ENCODE measurements at regions not wholly inside any gene's neighbourhood (a gene's known extent, or its start where the extent isn't known, plus 50 kb on each side); places are given as distances from the start of the nearest gene placed in this dataset.

DNA sequence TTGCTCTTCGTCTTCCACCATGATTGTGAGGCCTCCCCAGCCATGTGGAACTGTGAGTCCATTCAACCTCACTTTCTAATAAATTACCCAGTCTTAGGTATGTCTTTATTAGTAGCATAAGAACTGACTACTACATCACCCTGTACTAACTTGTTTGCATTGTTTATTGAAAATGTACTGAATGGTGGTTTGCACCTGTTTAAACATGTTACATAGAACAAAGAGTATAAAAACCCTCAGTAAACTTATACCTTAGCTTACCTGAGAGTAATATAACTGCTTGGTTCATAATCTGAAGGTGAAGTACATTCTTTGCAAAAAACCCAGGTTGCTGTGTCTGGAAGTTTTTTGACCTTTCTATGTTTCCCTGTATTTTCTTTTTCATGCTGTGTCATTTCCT is 777.8 kb downstream of the TBC1D32 start (continued):
- TF ChIP-seq, protein P1, sequence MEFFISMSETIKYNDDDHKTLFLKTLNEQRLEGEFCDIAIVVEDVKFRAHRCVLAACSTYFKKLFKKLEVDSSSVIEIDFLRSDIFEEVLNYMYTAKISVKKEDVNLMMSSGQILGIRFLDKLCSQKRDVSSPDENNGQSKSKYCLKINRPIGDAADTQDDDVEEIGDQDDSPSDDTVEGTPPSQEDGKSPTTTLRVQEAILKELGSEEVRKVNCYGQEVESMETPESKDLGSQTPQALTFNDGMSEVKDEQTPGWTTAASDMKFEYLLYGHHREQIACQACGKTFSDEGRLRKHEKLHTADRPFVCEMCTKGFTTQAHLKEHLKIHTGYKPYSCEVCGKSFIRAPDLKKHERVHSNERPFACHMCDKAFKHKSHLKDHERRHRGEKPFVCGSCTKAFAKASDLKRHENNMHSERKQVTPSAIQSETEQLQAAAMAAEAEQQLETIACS (CRISPR knock-in tag; IDR thresholded peaks at IDR 0.05), result no peak
- TF ChIP-seq, protein P2, sequence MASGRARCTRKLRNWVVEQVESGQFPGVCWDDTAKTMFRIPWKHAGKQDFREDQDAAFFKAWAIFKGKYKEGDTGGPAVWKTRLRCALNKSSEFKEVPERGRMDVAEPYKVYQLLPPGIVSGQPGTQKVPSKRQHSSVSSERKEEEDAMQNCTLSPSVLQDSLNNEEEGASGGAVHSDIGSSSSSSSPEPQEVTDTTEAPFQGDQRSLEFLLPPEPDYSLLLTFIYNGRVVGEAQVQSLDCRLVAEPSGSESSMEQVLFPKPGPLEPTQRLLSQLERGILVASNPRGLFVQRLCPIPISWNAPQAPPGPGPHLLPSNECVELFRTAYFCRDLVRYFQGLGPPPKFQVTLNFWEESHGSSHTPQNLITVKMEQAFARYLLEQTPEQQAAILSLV (CRISPR knock-in tag; IDR thresholded peaks at IDR 0.05; ENCODE audit: borderline replicate concordance), result no peak
- no peak for TF ChIP-seq ZNF674 (CRISPR knock-in tag; IDR thresholded peaks at IDR 0.05; ENCODE audit: low read depth)

DNA sequence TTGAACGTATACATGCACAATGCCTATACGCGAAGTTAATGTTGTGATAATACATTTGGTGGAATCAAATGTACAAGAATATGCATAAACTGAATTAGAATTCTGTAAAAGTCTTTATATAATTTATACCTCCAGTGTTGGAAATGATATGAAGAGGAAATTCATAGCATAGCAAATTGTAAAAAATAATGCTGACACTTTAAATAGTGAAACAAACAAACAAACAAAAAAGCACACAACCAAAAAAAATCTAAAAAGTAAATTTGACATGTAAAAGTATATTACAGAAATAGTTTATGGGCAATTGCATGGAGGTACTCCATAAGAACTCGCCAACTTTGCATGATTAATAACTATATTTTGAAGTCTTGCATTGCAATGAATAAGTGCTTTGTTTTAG is 780.9 kb downstream of the TBC1D32 start:
- Histone ChIP-seq H3K9me3 (ENCODE audit: low read length) (no peaks in the 10 kb centered on the region), H3K36me3 (replicated peaks in 1 of 2; ENCODE audit: control insufficient read depth in 1 of 2, insufficient read depth in 2 of 2, low read length in 2 of 2) (no peaks in the 10 kb centered on the region), H4K20me1 (ENCODE audit: insufficient read depth, low read length) (no peaks in the 10 kb centered on the region), H3K27ac (ENCODE audit: extremely low read length, insufficient read depth, low read length) (no peak overlapping the region), H3K79me2 (ENCODE audit: insufficient read depth, low read length) (no peaks in the 10 kb centered on the region), H3K4me2 (ENCODE audit: low read depth, low read length) (no peak overlapping the region), H3K9ac (ENCODE audit: insufficient read depth, low read depth, low read length) (no peak overlapping the region), H3K4me3 (replicated peaks in 1 of 3; ENCODE audit: insufficient read depth in 1 of 3, low read depth in 2 of 3, low read length in 3 of 3) (no peak overlapping the region), H3K4me1 (ENCODE audit: insufficient read depth, low read length) (no peaks in the 10 kb centered on the region), H3K27me3 (ENCODE audit: control insufficient read depth in 1 of 2, insufficient read depth in 2 of 2, low read length in 2 of 2) (no peaks in the 10 kb centered on the region), H2AFZ (ENCODE audit: low read length) (no peak overlapping the region)
- DNase-seq (ENCODE audit: low spot score) (no peak), ATAC-seq (no peak), FAIRE-seq (no peak)
- POLR2A ChIA-PET, result no interaction called here
- no TSS peak for BruUV-seq (replicated peaks)
- TF ChIP-seq MAFF (IDR thresholded peaks at IDR 0.05; ENCODE audit: low read depth, low read length) (peak; percentile 69), MAFK (conservative IDR thresholded peaks at IDR 0.05 in 1 of 2, IDR thresholded peaks at IDR 0.05 in 1 of 2; ENCODE audit: low read length in 2 of 2) (peak; percentile 42 to 74; a peak in 3 of 4 replicates), ZNF350 (CRISPR knock-in tag; IDR thresholded peaks at IDR 0.05; ENCODE audit: borderline replicate concordance, low read depth) (no peak), ZBTB21 (CRISPR knock-in tag; IDR thresholded peaks at IDR 0.05) (no peak), KDM1A (CRISPR knock-in tag; IDR thresholded peaks at IDR 0.05) (no peak), ZNF546 (CRISPR knock-in tag; conservative IDR thresholded peaks at IDR 0.05) (no peak), CENPT (CRISPR knock-in tag; IDR thresholded peaks at IDR 0.05; ENCODE audit: low read depth) (no peak), MTF2 (CRISPR knock-in tag; IDR thresholded peaks at IDR 0.05; ENCODE audit: borderline replicate concordance) (no peak)
- TF ChIP-seq, protein P3, sequence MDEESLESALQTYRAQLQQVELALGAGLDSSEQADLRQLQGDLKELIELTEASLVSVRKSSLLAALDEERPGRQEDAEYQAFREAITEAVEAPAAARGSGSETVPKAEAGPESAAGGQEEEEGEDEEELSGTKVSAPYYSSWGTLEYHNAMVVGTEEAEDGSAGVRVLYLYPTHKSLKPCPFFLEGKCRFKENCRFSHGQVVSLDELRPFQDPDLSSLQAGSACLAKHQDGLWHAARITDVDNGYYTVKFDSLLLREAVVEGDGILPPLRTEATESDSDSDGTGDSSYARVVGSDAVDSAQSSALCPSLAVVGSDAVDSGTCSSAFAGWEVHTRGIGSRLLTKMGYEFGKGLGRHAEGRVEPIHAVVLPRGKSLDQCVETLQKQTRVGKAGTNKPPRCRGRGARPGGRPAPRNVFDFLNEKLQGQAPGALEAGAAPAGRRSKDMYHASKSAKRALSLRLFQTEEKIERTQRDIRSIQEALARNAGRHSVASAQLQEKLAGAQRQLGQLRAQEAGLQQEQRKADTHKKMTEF (CRISPR knock-in tag; IDR thresholded peaks at IDR 0.05), result no peak
- TF ChIP-seq, protein P4, sequence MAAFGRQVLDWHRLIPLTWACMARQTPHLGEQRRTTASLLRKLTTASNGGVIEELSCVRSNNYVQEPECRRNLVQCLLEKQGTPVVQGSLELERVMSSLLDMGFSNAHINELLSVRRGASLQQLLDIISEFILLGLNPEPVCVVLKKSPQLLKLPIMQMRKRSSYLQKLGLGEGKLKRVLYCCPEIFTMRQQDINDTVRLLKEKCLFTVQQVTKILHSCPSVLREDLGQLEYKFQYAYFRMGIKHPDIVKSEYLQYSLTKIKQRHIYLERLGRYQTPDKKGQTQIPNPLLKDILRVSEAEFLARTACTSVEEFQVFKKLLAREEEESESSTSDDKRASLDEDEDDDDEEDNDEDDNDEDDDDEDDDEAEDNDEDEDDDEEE (CRISPR knock-in tag; IDR thresholded peaks at IDR 0.05), result no peak
- CTCF ChIA-PET (ENCODE audit: low intra/inter-chr PET ratio, low total read pairs), result no interaction called here
- 59% methylated on average over 4 of the region's 4 CpGs for WGBS (ENCODE audit: low lambda C conversion rate)
- intact Hi-C loops (cut with micrococcal nuclease; ENCODE audit: unreplicated experiment) (no loop called here), in situ Hi-C loops (cut with HindIII; ENCODE audit: extremely low pct_ligation_motif_present, low pct_unique_long_range_greater_than_20kb) (no loop called here)
